ENCODE measurements at regions not wholly inside any gene's neighbourhood (a gene's known extent, or its start where the extent isn't known, plus 50 kb on each side); places are given as distances from the start of the nearest gene placed in this dataset.

DNA sequence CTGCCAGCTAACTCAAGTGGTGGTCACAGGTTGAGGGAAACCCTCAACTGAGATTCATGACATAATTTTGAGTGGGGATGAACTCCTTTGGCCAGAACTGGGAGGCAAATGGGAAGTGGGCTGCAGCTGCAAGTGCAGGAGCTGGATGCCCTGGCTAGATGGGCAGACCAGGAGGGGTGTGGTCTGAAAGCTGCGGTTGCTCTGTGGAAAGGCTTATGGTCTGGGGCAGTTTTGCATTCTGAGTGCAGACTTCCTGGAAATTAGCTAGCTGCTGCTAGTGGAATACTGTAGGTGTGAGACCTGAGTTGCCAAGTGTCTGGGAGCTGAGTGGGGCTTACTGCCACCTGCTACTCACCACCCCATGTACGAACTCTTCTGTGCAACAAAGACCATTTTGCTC lies 52.1 kb upstream of the NAP1L2 start:
- Histone ChIP-seq H3K9me3 (no peaks in the 10 kb centered on the region), H3K27me3 (no peaks in the 10 kb centered on the region), H3K4me1 (no peaks in the 10 kb centered on the region), H3K36me3 (no peaks in the 10 kb centered on the region), H3K4me3 (no peak overlapping the region), H3K27ac (no peak overlapping the region)
- DNase-seq: no peak
- ATAC-seq: no peak
- TF ChIP-seq, protein P1, sequence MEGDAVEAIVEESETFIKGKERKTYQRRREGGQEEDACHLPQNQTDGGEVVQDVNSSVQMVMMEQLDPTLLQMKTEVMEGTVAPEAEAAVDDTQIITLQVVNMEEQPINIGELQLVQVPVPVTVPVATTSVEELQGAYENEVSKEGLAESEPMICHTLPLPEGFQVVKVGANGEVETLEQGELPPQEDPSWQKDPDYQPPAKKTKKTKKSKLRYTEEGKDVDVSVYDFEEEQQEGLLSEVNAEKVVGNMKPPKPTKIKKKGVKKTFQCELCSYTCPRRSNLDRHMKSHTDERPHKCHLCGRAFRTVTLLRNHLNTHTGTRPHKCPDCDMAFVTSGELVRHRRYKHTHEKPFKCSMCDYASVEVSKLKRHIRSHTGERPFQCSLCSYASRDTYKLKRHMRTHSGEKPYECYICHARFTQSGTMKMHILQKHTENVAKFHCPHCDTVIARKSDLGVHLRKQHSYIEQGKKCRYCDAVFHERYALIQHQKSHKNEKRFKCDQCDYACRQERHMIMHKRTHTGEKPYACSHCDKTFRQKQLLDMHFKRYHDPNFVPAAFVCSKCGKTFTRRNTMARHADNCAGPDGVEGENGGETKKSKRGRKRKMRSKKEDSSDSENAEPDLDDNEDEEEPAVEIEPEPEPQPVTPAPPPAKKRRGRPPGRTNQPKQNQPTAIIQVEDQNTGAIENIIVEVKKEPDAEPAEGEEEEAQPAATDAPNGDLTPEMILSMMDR (IDR thresholded peaks at IDR 0.05): no peak
- no peak for TF ChIP-seq POLR2A (IDR thresholded peaks at IDR 0.05)
- WGBS (ENCODE audit: insufficient coverage, low coverage, low lambda C conversion rate, missing lambda C conversion rate): 40% methylated on average over 2 of the region's 2 CpGs
- intact Hi-C loops (cut with DNase I): no loop called here

All from right lobe of liver (tissue), 6 donors.